ENCODE measurements at regions not wholly inside any gene's neighbourhood (a gene's known extent, or its start where the extent isn't known, plus 50 kb on each side); places are given as distances from the start of the nearest gene placed in this dataset.

DNA sequence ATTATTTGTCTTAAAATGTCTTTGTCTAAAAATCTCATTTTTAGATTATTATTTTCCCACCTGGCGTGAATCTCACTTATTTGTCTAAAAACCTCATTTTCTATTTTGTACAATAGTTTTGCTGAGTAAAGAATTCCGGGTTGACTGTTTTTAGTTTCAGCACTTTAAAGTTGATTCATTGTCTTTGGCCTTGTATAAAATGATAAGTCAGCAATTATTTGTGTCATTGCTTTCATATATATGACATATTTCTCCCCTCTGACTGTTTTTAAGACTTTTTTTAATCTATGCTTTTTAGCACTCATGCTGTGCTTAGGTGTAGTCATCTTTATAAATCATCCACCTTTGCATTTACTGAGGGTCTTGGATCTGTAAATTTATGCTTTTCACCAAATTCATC, 92.1 kb upstream of the DOK6 start:
- intact Hi-C loops (cut with micrococcal nuclease), result no loop called here
- H3K9me3 ChIP-seq (replicated peaks), result peaks cover 14% of the 10 kb centered on the region
- no peak for DNase-seq
- TF ChIP-seq, protein P1, sequence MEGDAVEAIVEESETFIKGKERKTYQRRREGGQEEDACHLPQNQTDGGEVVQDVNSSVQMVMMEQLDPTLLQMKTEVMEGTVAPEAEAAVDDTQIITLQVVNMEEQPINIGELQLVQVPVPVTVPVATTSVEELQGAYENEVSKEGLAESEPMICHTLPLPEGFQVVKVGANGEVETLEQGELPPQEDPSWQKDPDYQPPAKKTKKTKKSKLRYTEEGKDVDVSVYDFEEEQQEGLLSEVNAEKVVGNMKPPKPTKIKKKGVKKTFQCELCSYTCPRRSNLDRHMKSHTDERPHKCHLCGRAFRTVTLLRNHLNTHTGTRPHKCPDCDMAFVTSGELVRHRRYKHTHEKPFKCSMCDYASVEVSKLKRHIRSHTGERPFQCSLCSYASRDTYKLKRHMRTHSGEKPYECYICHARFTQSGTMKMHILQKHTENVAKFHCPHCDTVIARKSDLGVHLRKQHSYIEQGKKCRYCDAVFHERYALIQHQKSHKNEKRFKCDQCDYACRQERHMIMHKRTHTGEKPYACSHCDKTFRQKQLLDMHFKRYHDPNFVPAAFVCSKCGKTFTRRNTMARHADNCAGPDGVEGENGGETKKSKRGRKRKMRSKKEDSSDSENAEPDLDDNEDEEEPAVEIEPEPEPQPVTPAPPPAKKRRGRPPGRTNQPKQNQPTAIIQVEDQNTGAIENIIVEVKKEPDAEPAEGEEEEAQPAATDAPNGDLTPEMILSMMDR (IDR thresholded peaks at IDR 0.05; ENCODE audit: borderline replicate concordance), result no peak
- no peaks in the 10 kb centered on the region for H3K4me1 ChIP-seq
- H3K27ac ChIP-seq (replicated peaks), result no peak overlapping the region
- no peak overlapping the region for H3K4me3 ChIP-seq
- H3K36me3 ChIP-seq, result no peaks in the 10 kb centered on the region
- no peaks in the 10 kb centered on the region for H3K27me3 ChIP-seq (ENCODE audit: low read depth)

DNA sequence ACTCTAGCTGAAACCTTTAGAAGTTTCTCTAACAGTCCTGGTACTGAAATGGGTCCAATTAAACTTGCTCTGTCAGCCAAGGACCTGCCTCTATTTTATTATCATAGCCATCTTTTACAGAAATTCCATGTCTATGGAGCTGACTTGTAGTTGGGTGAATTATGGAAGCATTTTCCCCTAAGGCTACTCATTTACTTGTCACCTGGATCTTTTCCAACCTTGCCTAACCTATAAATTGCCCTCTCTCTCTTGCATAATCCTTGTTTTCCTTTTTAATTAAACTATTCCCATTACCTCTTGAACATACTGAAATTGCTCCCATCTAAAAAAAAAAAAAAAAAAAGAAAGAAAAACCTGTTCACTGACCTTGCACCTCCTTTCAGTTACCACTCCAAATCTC, 74.6 kb upstream of the DOK6 start:
- no peaks in the 10 kb centered on the region for H3K4me1 ChIP-seq
- H3K27me3 ChIP-seq (ENCODE audit: low read depth), result no peaks in the 10 kb centered on the region
- no peak for DNase-seq
- no peaks in the 10 kb centered on the region for H3K9me3 ChIP-seq (replicated peaks)
- no peak overlapping the region for H3K27ac ChIP-seq (replicated peaks)
- H3K36me3 ChIP-seq, result no peaks in the 10 kb centered on the region
- TF ChIP-seq, protein P1 (IDR thresholded peaks at IDR 0.05; ENCODE audit: borderline replicate concordance), result no peak
- no peak overlapping the region for H3K4me3 ChIP-seq
- intact Hi-C loops (cut with micrococcal nuclease), result no loop called here

DNA sequence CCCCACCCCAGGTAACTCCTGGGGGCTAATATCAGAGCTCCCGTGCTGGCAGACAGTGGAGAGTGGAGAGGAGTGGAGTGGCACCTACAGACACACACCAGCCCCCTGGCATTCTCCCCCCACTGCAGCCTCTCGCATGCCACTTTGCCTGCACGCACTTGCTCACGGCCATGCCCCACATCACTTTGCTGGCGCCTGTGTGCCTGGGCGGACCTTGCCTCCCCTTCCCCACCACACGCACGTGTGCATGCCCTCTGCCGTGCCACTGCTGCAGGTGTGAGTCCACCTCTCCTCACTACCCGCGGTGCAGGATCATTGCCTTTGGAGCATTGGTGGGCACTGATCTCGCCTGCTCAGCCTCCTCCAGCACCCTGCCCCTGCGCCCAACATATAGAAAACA, 72.6 kb upstream of the DOK6 start:
- no peaks in the 10 kb centered on the region for H3K4me1 ChIP-seq
- H3K27ac ChIP-seq (replicated peaks), result no peak overlapping the region
- no peak for DNase-seq
- H3K27me3 ChIP-seq (ENCODE audit: low read depth), result no peaks in the 10 kb centered on the region
- H3K9me3 ChIP-seq (replicated peaks), result no peaks in the 10 kb centered on the region
- no peak overlapping the region for H3K4me3 ChIP-seq
- no peaks in the 10 kb centered on the region for H3K36me3 ChIP-seq
- intact Hi-C loops (cut with micrococcal nuclease), result no loop called here
- TF ChIP-seq, protein P1 (IDR thresholded peaks at IDR 0.05; ENCODE audit: borderline replicate concordance), result no peak

DNA sequence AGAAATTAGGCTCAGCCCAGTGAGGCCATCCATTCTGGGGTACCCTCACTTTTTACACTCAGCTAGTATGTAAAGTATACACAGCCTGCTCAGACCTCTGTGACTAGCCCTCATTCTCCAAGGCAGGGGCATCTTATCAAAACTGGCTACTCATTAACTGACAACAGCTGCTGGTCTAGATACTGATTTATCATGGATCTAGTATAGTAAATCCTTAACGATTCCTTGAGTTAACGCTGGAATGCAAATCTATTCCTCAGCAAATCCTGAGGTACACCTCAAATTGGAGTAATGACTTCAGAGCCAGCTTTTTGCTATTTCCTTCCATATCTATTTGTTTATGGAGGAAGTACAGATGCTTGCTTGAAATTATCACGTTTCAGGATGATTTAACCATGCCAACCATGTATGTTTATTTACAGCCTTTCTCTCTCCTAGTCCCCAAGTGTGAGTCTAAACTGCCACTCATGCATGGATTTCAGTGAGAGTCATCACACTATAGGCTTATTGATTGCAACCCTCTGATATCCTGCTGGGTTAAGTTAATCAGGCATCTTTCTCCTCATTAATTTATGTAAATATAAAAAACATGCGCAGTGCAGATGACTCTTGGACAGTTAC, 70.2 kb upstream of the DOK6 start:
- DNase-seq, result no peak
- H3K27me3 ChIP-seq (ENCODE audit: low read depth), result no peaks in the 10 kb centered on the region
- intact Hi-C loops (cut with micrococcal nuclease), result no loop called here
- no peak overlapping the region for H3K27ac ChIP-seq (replicated peaks)
- H3K36me3 ChIP-seq, result no peaks in the 10 kb centered on the region
- no peak overlapping the region for H3K4me3 ChIP-seq
- H3K4me1 ChIP-seq, result no peaks in the 10 kb centered on the region
- TF ChIP-seq, protein P1 (IDR thresholded peaks at IDR 0.05; ENCODE audit: borderline replicate concordance), result no peak
- no peaks in the 10 kb centered on the region for H3K9me3 ChIP-seq (replicated peaks)

DNA sequence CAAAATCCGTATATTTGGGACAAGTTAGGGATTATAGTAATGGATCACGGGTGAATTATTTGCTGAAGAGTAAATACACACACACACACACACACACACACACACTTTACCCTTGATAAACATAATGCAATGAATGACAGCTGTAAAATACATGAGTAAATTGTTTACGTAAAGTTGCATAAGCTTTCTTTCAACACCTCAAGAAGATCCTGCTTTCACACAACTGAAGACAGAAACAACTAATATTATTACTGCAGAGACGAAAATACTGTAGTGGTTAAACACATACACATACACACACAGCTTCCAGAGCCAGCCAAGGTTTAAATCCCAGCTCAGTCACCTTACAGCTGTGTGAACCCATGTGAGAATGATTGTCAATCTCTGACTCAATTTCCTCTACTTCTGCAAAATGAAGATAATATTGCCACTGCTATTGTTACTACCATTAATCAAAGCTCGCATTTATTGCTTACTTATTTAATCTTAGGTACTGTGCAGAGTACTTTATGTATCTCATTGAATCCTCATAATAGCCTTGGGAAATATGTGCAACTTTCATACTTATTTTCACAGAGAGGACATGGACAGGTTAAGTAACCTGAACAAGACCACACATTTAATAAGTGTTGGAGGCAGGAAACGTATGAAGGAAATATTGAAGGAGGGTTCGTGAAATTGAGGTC, 50.6 kb upstream of the DOK6 start:
- H3K4me3 ChIP-seq, result no peak overlapping the region
- no peaks in the 10 kb centered on the region for H3K36me3 ChIP-seq
- intact Hi-C loops (cut with micrococcal nuclease), result no loop called here
- TF ChIP-seq, protein P1 (IDR thresholded peaks at IDR 0.05; ENCODE audit: borderline replicate concordance), result no peak
- H3K4me1 ChIP-seq, result no peaks in the 10 kb centered on the region
- DNase-seq, result no peak
- H3K9me3 ChIP-seq (replicated peaks), result no peaks in the 10 kb centered on the region
- H3K27ac ChIP-seq (replicated peaks), result no peak overlapping the region
- no peaks in the 10 kb centered on the region for H3K27me3 ChIP-seq (ENCODE audit: low read depth)
